GM12878 (cell line): ENCODE measurements at regions not wholly inside any gene's neighbourhood (a gene's known extent, or its start where the extent isn't known, plus 50 kb on each side); places are given as distances from the start of the nearest gene placed in this dataset.
A peak's percentile ranks its signal among the peaks of the same experiment; 100 is the strongest.
"Not testable (repeated sequence)": the region's sequence is repeated elsewhere in the genome, so short reads cannot be mapped to it uniquely, and the experiment has no call there.

Source experiments
- ATAC-seq: fragments of 200-7000 bp; cut with Tn5 transposase; 3 replicates; pipeline ENCODE4 v1.9.1; 2020; ENCODE audit warnings: mild to moderate bottlenecking, moderate library complexity
- BruUV-seq: library from RNA; stranded (reverse); fragments of 400-500 nt; replicated peaks from 2 replicates; lab custom pipeline; 2021; lab: Mats Ljungman, UMichigan
- CTCF ChIA-PET: fragments of 300-600 bp; sonication (Branson Sonifier 250); formaldehyde crosslinking; extraction: SDS; loops from one replicate; lab custom pipeline; 2021; ENCODE audit warnings: inconsistent platforms; lab: Yijun Ruan, JAX
- POLR2A ChIA-PET: fragments of 350-600 bp; formaldehyde crosslinking; extraction: SDS; loops from one replicate; lab custom pipeline; 2021; ENCODE audit warnings: inconsistent platforms; lab: Charles Lee
- RAD21 ChIA-PET: fragments of 300-600 bp; sonication (Branson Sonifier 250); formaldehyde crosslinking; loops from one replicate; lab custom pipeline; 2023; ENCODE audit warnings: antibody characterized with exemption; ENCODE audit not compliant: unreplicated experiment; lab: Charles Lee
- SMC1A ChIA-PET: fragments of 300-600 bp; sonication (Branson Sonifier 250); formaldehyde crosslinking; loops from one replicate; lab custom pipeline; 2023; ENCODE audit not compliant: unreplicated experiment, uncharacterized antibody; lab: Charles Lee
- DNase-seq: peaks from one replicate; pipeline ENCODE4 v3.0.0-alpha.2; 2011; ENCODE audit warnings: low read depth, low spot score
- FAIRE-seq: peaks from 3 replicates; lab custom pipeline; 2011; peaks lifted over from hg19 to GRCh38; lab: Jason Lieb, UNC
- H2AFZ ChIP-seq: 2 replicates; pipeline ENCODE4 v1.6.0; 2011; ENCODE audit warnings: low read depth, low read length, control low read depth; ENCODE audit not compliant: control insufficient read depth
- H3K27ac ChIP-seq: 2 replicates; pipeline ENCODE4 v1.5.1; 2011; ENCODE audit warnings: control low read depth; ENCODE audit not compliant: control insufficient read depth, insufficient read depth
- H3K27me3 ChIP-seq, 2 experiments: replicated peaks in 1 of 2; 2 replicates each; pipeline versions ENCODE4 v1.6.0 to v1.6.1; 2011; ENCODE audit warnings: low read length in 1 of 2; ENCODE audit not compliant: control insufficient read depth in 2 of 2, insufficient read depth in 2 of 2
- H3K36me3 ChIP-seq, 2 experiments: 2 replicates each; pipeline ENCODE4 v1.5.1; 2011; ENCODE audit warnings: low read length in 1 of 2; ENCODE audit not compliant: control insufficient read depth in 2 of 2, insufficient read depth in 2 of 2
- H3K4me1 ChIP-seq: 2 replicates; pipeline ENCODE4 v1.6.1; 2011; ENCODE audit warnings: mild to moderate bottlenecking, low read length, moderate library complexity, mixed read lengths; ENCODE audit not compliant: control insufficient read depth, insufficient read depth
- H3K4me2 ChIP-seq: 2 replicates; pipeline ENCODE4 v1.6.0; 2011; ENCODE audit warnings: control low read depth; ENCODE audit not compliant: control insufficient read depth, insufficient read depth
- H3K4me3 ChIP-seq: fragments of 200-600 bp; sonication (generic); 2 replicates; pipeline ENCODE4 v1.5.1; 2016
- H3K79me2 ChIP-seq: 2 replicates; pipeline ENCODE4 v1.6.0; 2011; ENCODE audit warnings: low read length; ENCODE audit not compliant: control insufficient read depth, insufficient read depth
- H3K9ac ChIP-seq: 2 replicates; pipeline ENCODE4 v1.8.0; 2011; ENCODE audit warnings: low read length, control low read depth, mixed read lengths; ENCODE audit not compliant: control insufficient read depth, insufficient read depth
- H3K9me3 ChIP-seq: replicated peaks from 3 replicates; pipeline ENCODE4 v1.5.1; 2011; ENCODE audit warnings: mild to moderate bottlenecking, low read length; ENCODE audit not compliant: control insufficient read depth, insufficient read depth
- H4K20me1 ChIP-seq: 2 replicates; pipeline ENCODE4 v1.6.0; 2011; ENCODE audit not compliant: control insufficient read depth, insufficient read depth
- WGBS: methylation state at CpG from one replicate; pipeline ENCODE4 v1.1.6; 2016; ENCODE audit warnings: low lambda C conversion rate; ENCODE audit not compliant: insufficient replicate concordance, insufficient coverage; ENCODE audit errors: missing lambda C conversion rate; 5-methylcytosine and 5-hydroxymethylcytosine counted together
- in situ Hi-C: fragments of 300-500 bp; cut with MboI; formaldehyde crosslinking; loops from 9 replicates; pipeline ENCODE4 v1.14.3; 2018; ENCODE audit warnings: mixed read lengths
- intact Hi-C: fragments of 100-400 bp; cut with micrococcal nuclease; formaldehyde crosslinking; loops from one replicate; pipeline ENCODE4 v1.14.2; 2022; ENCODE audit not compliant: unreplicated experiment

- H4K20me1 ChIP-seq, RAD21 ChIA-PET, ATAC-seq, H3K4me1 ChIP-seq, H2AFZ ChIP-seq, H3K27me3 ChIP-seq, H3K4me2 ChIP-seq, SMC1A ChIA-PET, in situ Hi-C loops, H3K4me3 ChIP-seq, H3K9me3 ChIP-seq, DNase-seq, H3K9ac ChIP-seq, FAIRE-seq, H3K36me3 ChIP-seq, POLR2A ChIA-PET, BruUV-seq, intact Hi-C loops, H3K27ac ChIP-seq, H3K79me2 ChIP-seq: not testable (repeated sequence)
- CTCF ChIA-PET = interaction anchor here (0.6 kb wide), 1 partner anchor 723 kb away, joined by 3 read pairs; no protein-coding TSS in a partner anchor
- 96% methylated on average over 11 of the region's 11 CpGs for WGBS
These were observed 53.9 kb upstream of the TNK2 start for GRCh38 chr3:195962222-195962621.

GRCh38 chr3:195960971-195961775 is 52.8 kb upstream of the TNK2 start:
- H4K20me1 ChIP-seq, H3K4me2 ChIP-seq, H3K9me3 ChIP-seq, FAIRE-seq, H3K36me3 ChIP-seq, intact Hi-C loops, POLR2A ChIA-PET, H3K4me1 ChIP-seq, RAD21 ChIA-PET, BruUV-seq, in situ Hi-C loops, H3K27ac ChIP-seq, H3K4me3 ChIP-seq, SMC1A ChIA-PET, H3K9ac ChIP-seq, H2AFZ ChIP-seq, H3K79me2 ChIP-seq, DNase-seq, H3K27me3 ChIP-seq: not testable (repeated sequence)
- CTCF ChIA-PET = interaction anchor here (0.6 to 0.7 kb wide), 3 partner anchors 332 to 724 kb away, joined by 3 to 4 read pairs (median 3); no protein-coding TSS in a partner anchor
- WGBS = 98% methylated on average over 26 of the region's 26 CpGs
- peak; percentile 52 for ATAC-seq

GRCh38 chr3:195960164-195960563 is 51.8 kb upstream of the TNK2 start:
- CTCF ChIA-PET, BruUV-seq: not testable (repeated sequence)
- WGBS = 98% methylated on average over 2 of the region's 2 CpGs

More at GRCh38 chr3:195960164-195960563, 51.8 kb upstream of the TNK2 start:
- POLR2A ChIA-PET, H4K20me1 ChIP-seq, ATAC-seq, RAD21 ChIA-PET, H3K27me3 ChIP-seq, SMC1A ChIA-PET, H2AFZ ChIP-seq, H3K36me3 ChIP-seq, FAIRE-seq, intact Hi-C loops, H3K9me3 ChIP-seq, H3K79me2 ChIP-seq, DNase-seq, H3K27ac ChIP-seq, H3K4me2 ChIP-seq, H3K4me3 ChIP-seq, H3K4me1 ChIP-seq, H3K9ac ChIP-seq, in situ Hi-C loops: not testable (repeated sequence)
